ENCODE measurements at regions not wholly inside any gene's neighbourhood (a gene's known extent, or its start where the extent isn't known, plus 50 kb on each side); places are given as distances from the start of the nearest gene placed in this dataset.
"Not testable (repeated sequence)": the region's sequence is repeated elsewhere in the genome, so short reads cannot be mapped to it uniquely, and the experiment has no call there.

DNA sequence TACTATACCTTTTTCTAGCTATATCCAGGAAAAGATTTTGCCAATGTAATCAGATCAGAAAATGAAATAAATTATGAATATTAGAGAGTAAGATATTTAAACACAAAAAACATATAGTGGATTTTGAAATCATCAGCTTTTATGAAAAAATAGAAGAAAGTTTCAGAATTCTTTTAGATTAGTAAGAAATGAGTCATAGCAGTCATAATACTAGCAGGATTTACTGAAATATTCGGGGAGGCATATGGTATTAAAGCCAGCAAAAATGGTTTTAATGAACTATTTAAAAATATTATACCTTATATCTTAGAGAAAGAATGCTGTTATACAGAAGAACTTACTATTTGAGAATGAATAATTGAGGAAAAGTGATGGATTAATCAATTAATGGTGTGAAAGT is 303.6 kb upstream of the NUDT12 start:
- no peak for DNase-seq (ENCODE audit: low read depth in 2 of 2)

DNA sequence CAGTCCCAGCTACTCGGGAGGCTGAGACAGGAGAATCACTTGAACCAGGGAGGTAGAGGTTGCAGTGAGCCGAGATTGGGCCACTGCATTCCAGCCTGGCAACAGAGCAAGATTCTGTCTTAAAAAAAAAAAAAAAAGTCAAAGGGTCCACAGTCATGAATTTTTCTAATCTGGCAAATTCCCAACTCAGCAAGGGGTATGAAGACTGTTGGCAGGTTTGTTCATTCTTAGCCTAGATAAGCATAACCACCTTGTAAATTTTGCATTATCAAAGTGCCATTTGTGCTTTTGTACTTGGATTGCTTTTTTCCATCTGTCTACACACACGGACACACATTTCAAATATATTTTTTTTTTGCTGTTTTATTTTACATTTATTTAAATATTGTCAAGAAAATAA is 299.8 kb upstream of the NUDT12 start:
- DNase-seq (ENCODE audit: low read depth in 2 of 2): no peak

DNA sequence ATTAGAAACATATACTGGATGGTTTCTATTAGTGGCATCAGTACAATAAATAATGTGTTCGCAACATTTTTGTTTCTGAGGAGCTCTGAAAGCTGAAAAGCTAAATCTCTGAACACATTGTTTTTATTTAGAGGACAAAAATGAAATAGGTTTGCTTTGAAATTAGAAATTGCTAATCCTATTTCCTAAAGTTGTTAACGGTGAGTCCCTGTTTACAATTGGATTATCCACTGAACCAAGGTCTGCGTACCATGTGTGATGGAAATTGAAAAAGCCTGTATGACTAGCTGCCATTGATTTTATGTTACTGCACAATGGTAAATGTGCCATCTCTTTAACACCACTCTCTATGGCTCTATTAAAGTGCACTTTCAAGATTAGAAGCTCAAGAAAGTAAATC is 297.7 kb upstream of the NUDT12 start:
- DNase-seq (ENCODE audit: low read depth in 2 of 2): no peak

DNA sequence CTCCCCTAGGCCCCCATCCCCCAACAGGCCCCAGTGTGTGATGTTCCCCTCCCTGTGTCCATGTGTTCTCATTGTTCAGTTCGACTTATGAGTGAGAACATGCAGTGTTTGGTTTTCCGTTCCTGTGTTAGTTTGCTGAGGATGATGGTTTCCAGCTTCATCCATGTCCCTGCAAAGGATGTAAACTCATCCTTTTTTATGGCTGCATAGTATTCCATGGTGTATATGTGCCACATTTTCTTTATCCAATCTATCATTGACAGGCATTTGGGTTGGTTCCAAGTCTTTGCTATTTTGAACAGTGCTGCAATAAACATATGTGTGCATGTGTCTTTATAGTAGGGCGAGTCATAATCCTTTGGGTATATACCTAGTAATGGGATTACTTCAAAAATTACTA is 295.8 kb upstream of the NUDT12 start:
- not testable (repeated sequence) for DNase-seq (ENCODE audit: low read depth in 2 of 2)

DNA sequence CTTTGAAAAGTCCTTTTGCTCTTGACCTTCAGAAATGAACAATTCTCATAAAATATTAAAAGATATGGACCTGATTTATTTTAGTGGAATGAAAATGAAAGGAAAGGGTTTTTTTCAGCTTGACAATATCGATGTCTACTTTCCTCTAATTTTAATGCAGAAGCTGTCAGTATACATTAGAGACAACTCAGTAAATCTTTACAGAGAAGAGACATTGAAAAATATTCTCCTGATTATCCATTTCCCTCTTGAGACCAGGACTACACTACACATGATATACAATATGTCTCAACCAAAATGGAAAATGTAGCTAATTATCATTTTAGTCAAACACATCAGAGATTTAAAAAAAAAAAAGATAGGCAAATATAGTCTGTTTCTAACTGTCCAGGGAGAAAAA is 288.5 kb upstream of the NUDT12 start:
- DNase-seq (ENCODE audit: low read depth in 2 of 2): no peak

DNA sequence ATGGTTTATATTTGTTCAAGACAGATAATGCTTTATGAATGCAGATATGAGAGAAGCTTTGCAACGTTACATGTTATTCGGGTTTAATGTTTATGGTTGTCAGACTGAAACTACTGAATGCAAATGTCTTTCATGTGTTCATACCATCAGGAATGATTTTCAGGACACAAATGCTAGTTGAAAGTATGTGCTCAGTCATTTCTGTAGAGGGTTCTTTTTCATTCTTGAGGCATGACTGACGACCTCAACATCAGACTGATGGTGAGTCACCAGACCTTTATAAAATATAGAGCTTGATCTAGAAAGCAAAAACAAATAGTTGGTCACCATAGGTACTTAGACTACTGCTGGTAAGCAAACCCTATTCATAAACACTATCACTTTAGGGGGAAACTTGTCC is 287.3 kb upstream of the NUDT12 start:
- no peak for DNase-seq (ENCODE audit: low read depth in 2 of 2)

DNA sequence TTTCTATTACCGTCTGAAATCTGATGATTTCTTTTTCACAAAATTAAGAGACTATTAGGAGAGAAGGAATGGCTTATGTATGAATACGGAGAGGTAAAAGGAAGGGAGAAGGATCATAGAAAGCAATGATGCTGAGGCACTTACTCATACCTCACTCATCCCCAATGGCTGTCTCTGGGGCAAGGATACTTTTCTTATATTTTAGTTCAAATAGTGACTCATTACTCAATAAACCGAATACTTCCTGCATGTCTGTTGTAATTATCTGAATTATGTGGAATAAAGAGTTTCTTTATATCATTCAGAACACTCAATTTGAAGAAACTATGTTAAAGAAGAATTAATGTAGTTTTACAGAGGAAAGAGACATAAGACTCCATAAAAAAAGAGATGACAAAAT is 284.5 kb upstream of the NUDT12 start:
- DNase-seq (ENCODE audit: low read depth in 2 of 2): no peak

DNA sequence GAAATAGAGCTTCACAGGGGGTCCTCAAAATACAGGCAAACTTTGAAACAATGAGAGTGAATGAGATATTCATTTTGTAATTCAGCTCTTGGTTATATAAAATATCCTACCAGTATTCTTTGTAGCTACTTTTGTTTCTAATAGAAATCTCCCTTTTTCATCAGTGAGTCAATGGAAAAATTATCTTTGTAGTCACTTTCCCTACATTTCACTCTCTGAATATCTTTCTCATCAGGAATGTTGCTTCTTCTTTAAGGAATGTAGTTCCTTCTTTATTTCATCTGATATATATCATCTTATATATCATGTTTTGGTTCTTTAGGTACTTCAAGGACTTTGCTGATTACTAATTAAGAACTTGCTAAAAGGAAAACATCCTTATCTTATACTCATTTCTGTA is 280.3 kb upstream of the NUDT12 start:
- no peak for DNase-seq (ENCODE audit: low read depth in 2 of 2)

DNA sequence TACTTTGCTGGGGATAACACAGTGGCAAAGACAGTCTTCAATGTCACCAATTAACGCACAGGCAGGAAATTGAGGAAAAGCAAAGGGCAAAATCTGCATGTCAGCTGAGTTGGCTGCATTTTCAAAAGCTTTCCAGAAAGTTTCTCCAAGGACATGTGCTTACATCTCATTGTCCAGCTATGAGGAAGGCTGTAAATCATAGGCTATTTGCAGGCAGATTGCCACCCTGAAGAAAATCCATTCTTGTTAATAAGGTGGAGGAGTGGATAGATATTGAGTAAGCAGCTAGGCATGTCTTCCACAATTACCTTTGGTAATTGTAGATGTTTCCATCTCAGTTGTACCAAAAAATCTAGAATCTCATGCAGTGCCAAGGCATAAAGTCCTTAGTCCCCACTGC is 278.0 kb upstream of the NUDT12 start:
- no peak for DNase-seq (ENCODE audit: low read depth in 2 of 2)

DNA sequence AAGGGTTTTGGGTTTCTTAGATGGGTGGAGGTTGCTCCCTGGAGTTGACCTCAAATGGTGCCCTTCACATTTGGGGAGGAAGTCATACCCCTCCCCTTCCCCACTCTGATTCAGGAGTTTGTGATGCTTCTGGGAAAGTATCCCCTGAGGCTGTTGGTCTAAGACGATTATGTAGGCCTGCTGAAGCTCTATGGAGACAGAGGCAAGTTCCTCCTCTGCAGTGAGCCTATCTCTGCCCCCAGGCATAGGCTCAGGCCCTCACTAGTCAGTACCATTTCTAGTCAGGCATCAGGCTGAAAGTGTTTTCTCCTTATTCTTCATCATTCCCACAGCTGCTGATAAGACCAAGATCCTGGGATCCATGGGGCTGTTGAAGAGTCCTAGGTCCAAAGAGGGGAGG is 271.6 kb upstream of the NUDT12 start:
- no peak for DNase-seq (ENCODE audit: low read depth in 2 of 2)

DNA sequence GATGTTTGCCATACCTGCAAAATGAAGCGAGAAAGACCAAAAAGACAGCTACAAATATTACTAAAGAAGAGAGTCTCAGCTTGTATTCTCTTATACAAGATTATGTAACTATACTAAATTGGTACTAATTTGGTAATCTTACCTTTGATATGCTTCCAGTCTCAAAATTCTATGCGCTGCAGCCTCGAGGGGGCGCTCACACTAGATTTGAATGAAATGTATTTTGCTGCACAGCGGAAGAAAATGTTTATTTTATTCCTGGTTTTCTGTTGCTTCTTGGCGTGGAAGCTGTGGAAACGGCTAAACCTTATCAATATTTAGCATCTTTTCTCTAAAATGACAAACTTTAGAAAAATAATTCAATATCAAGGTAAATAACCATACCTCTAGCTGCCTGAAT is 267.0 kb upstream of the NUDT12 start:
- no peak for DNase-seq (ENCODE audit: low read depth in 2 of 2)

DNA sequence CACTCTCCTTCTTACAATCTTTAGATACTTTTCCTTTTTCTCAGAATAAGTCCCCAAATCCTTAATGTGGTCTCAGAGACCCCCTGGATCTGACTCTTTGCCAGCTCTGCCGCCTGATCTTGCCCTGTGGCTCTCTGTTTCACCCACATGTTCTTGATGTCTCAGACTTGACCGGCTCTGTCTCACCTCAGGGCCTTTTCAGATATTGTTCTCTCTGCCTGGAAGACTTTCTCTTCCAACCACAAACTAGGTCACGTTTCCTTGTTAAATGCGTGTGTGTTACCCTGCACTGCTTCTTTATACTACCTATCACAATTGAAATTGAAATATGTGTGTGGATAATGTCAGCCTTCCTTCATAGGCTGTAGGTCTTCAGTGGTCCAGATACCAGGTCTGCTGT is 265.4 kb upstream of the NUDT12 start:
- no peak for DNase-seq (ENCODE audit: low read depth in 2 of 2)

DNA sequence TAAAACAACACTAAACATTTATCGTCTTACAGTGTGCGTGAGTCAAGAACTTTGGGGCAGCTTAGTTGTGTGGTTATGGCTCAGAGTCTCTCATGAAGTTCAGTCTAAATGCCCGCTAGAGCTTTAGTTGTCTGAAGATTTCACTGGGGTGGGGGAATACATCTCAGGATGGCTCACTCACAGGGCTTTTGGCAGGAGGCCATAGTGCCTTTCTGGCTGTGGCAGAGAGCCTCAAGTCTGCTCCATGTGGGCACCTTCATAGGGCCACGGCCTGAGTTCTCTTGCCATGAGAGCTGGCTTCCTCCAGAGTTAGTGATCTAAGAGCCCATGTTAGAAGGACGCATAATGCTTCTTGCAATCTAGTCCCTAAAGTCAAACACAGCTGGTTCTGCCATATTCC is 258.8 kb upstream of the NUDT12 start:
- no peak for DNase-seq (ENCODE audit: low read depth in 2 of 2)

DNA sequence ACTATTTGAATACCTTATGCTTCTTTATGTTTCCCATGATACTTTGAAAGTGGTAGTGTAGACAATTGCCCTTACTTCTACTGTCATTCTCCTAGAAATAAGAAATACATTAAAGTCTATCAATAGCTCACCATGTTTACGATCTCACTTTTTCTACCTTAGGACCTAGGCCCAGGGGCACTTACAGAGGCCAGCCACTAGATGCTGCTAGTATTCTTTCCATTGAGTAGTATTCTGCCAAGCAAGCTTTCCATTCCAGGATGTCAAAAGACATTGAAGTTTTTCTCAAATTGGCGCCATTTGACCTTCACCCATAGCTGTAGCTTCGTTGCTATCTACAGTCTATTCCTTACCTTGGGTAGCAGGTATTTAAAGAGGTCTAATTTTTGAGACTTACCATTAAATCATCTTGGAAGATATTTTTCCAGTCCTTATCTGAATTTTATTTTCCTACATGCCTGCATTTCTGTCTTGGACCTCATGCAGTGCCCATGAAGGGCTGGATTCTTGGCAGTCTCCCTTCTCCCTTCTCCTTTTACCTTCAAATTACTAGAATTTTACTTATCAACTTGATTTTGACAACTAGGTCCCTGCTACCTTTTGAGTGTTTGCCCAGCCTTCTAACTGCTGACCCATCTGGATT is 246.0 kb upstream of the NUDT12 start:
- DNase-seq (ENCODE audit: low read depth in 2 of 2): no peak

DNA sequence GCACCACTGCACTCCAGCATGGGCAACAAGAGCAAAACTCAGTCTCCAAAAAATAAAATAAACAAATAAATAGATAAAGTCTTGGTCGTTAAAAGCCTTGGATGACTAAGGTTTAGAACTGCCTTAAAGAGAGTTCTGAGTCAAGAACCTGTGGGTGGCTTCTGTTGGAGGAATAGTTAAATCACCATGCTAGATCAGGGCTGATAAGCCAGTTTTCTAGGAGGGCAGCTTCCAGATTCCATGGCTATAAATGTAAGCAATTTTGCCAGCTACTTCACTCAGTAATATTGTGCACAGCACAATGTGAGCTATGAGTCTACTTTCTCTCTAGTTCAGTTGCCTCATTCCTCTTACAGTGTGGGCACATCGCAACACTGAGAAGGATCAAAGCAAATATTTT is 242.1 kb upstream of the NUDT12 start:
- no peak for DNase-seq (ENCODE audit: low read depth in 2 of 2)

DNA sequence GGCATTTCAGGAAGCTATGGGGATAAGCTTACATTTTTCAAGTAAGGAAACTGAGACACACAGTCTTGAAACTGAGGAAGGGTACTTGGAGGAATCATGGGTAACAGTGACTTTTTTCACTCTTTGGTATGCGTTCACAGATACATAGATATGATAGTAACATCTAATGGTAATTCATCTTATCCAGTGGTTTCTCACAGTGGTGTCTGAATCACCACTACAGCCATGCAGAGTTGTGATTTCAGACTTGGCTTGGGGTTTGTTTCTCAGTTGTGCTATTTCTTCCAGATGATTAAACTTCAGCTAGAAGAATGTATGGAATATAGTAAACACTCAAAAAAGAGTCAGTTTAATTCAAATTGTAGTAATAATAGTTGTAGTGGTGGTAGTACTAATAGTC is 239.1 kb upstream of the NUDT12 start:
- DNase-seq (ENCODE audit: low read depth in 2 of 2): no peak

DNA sequence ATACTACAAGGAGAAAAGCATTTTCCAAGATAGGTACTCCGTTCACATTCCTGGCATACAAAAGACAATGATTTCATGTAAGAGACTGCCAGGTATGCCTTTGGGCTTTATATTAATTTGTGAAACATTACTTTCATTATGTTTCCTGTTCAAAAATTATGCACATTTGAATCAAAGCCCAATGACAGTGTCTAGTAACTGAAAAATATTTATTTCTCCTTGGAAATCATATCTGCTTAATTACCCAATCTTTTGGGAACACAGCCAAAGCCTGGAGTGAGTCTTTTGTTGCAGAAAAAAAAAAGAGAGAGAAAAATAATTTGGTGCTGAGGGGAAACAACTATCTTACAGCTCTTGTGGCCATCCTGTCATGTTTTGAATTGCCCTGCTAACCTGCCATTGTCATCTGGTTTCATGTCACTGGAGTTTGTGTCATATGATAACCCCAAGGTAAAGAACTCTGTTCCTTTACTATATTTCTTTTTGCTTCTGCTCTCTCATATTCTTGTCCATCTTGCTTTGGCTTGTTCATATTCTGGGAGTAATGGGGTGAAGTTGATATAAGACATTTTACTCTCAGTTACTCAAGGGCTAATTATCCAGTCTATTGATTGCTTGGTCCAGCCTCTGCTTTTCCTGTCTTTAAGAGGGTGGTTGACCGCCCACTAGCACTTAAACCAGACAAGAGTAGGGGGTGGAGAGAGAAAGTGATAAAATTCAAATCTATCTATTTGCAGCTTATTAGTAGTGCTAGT is 238.3 kb upstream of the NUDT12 start:
- DNase-seq (ENCODE audit: low read depth in 2 of 2): no peak

DNA sequence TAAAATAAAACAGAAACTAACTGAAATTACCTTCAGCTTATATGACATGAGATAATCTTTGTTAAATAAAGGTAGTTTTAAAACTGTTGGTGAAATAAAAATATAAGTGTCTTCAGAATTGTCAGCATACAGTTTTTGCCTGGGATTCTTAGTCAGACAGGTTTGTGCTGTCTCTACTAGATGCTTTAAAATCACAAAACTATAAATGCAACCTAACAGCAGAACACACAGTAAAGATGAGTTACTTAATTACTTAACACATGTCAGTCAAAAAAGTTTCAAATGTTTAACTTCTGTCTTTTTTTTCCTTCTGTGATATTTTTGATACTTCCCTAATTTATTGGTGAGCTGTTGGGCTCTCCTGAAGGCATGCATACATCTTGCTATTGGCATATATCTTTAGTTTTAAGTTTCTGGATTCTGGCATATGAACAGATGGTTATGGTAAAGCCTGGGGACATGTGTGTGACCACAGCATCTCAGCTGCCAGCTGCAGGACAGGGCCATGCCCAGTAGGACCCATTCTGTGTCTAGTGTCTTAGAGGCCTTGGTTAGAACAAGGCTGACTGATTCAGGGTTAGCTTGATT is 231.1 kb upstream of the NUDT12 start:
- DNase-seq (ENCODE audit: low read depth in 2 of 2): no peak

DNA sequence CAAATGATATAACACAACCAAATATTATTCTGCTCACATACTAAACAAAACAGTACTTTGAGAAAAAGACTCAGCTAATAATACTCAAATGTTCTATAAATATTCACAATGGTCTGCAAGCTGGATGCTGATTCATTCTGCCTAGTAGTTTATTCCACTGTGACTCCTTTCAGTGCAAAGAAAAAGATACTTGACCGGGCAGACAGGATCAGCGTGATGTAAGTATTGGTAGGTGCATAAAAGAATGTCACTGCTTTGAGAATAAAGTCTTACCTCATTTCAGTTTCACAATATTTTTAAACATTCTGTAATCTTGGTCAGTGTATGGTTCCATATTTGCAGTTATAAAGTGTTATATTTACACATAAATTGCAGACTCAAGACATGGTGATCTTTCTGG is 223.0 kb upstream of the NUDT12 start:
- no peak for DNase-seq (ENCODE audit: low read depth in 2 of 2)

DNA sequence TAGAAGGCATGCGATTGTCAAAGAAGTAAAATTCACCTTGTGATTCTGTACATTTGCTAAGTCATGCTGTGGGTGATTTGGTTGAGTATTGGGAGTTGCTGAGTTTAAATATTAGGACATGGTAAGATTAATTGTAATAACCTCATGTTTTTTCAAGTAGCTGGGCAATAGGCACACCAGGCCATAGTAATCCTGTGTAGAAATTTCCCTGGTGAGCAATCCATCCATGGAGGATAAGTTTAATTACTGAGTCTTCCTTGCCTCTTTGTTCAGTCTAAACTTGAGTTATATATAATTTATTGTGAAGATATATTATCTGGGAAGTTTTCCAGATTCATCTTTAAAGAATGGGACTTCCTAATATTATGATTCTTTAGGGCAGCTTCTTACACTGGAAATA is 221.1 kb upstream of the NUDT12 start:
- DNase-seq (ENCODE audit: low read depth in 2 of 2): no peak

DNA sequence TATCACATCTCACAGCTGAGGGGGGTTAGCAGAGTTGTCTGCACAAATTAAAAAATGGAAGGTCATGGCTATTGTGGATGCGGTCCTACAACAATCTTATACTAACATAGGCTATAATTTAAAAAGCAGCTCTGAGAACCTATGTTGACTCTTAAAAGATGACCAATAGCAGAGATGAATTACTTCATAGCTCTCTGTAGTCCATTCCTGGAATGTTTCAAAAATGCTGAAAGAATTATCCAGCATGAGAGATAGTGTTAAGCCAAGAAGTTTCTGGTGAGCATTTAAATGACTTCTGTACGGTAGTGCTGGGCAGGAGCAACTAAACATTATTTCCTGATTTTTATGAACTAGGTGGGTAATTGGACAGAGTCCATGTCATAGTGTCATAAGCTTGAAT is 218.2 kb upstream of the NUDT12 start:
- DNase-seq (ENCODE audit: low read depth in 2 of 2): no peak

DNA sequence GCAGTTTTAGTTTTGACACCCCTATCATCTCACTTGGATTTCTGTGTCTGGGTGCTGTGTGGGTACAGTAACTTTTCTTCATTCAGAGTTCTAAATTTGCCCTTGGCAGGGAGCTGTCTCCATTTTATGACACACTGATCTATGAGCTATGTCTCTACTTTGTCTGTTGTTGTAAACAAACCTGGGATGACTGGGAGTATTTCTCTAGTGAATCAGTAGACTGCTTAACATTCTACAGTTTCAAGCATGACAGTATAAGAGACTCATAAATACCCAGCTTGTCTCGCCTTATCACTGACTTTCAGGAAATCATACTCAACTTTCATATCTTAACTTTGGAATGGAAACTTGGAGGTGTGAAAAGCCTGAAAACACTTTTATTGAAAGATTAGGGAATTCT is 212.1 kb upstream of the NUDT12 start:
- DNase-seq (ENCODE audit: low read depth in 2 of 2): no peak

DNA sequence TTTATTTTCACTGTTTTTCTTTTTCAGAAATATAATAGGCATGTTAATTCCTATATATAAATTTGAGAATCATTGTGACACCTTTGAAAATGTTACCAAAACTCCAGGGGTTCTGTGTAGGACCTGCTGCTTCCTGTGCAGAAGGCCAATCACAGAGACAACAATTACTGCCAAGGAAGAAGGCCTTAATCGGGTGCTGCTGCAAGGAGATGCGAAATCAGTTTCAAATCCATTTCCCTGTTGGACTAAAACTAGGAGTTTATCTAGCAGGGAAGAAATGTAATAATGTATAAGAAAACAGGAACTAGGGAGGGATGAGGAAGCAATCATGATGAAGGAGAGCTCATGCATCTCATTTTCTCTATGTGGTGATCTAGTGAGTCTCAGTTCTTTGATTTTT is 209.7 kb upstream of the NUDT12 start:
- DNase-seq (ENCODE audit: low read depth in 2 of 2): no peak

DNA sequence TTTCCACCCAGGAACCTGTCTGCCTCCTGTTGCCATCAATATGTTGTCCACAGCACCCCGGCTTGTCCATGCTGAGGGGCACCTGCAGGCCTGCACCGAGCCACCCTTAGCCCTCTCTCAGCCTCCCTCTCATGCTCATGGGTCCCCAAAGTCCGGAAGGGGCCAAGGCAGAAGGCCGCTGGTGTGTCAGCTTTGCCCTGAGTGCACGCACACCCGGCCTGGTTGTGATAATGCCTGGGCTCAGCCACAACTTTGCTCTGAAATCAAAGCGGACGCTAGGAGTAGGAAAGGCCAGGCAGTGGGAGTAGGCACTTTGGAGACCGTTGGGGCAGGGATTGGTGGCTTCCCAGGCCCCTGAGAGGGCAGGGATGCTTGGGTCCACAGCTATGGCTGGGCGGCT is 201.8 kb upstream of the NUDT12 start:
- DNase-seq (ENCODE audit: low read depth in 2 of 2): no peak

All from stimulated activated CD4-positive, alpha-beta T cell treated with anti-CD3 and anti-CD28 coated beads, Interleukin-4, amount 100 ng/mL, for 48 hours (primary cell).